Kidney (tissue), 13 donors: ENCODE measurements at regions not wholly inside any gene's neighbourhood (a gene's known extent, or its start where the extent isn't known, plus 50 kb on each side); places are given as distances from the start of the nearest gene placed in this dataset.

Experiments
- DNase-seq, 5 donors: peaks; one replicate each; pipeline ENCODE4 v3.0.0-alpha.2; 2013 to 2020
- FAIRE-seq: peaks from 2 replicates; lab custom pipeline; 2012; peaks lifted over from hg19 to GRCh38; lab: Jason Lieb, UNC
- H3K27ac ChIP-seq, 2 donors: one replicate each; pipeline ENCODE4 v1.7.0; 2013; ENCODE audit warnings: low read depth in 2 of 2, low read length in 2 of 2, inconsistent platforms in 1 of 2
- H3K27me3 ChIP-seq: one replicate; pipeline ENCODE4 v1.7.1; 2013; ENCODE audit warnings: low read length, inconsistent platforms; ENCODE audit not compliant: control insufficient read depth, insufficient read depth
- H3K36me3 ChIP-seq, 3 donors: one replicate each; pipeline versions ENCODE4 v1.7.0 to v1.7.1; 2013; ENCODE audit warnings: low read length in 3 of 3, control low read depth in 1 of 3, inconsistent platforms in 1 of 3; ENCODE audit not compliant: insufficient read depth in 3 of 3, control insufficient read depth in 2 of 3
- H3K4me1 ChIP-seq, 3 donors: one replicate each; pipeline versions ENCODE4 v1.7.0 to v1.7.1; 2013; ENCODE audit warnings: low read length in 3 of 3, inconsistent platforms in 1 of 3, low read depth in 1 of 3; ENCODE audit not compliant: control insufficient read depth in 2 of 3, insufficient read depth in 2 of 3
- H3K4me3 ChIP-seq, 3 donors: one replicate each; pipeline versions ENCODE4 v1.7.0 to v1.8.1; 2013; ENCODE audit warnings: low read length in 3 of 3, control low read depth in 1 of 3, inconsistent platforms in 1 of 3
- H3K9ac ChIP-seq, 3 donors: one replicate each; pipeline versions ENCODE4 v1.7.0 to v1.7.1; 2013; ENCODE audit warnings: low read length in 3 of 3, control low read depth in 1 of 3, inconsistent platforms in 1 of 3
- H3K9me3 ChIP-seq, 3 donors: one replicate each; pipeline versions ENCODE4 v1.7.0 to v1.7.1; 2013; ENCODE audit warnings: low read length in 3 of 3, control low read depth in 1 of 3, inconsistent platforms in 1 of 3; ENCODE audit not compliant: control insufficient read depth in 2 of 3, insufficient read depth in 1 of 3
- intact Hi-C: fragments of 100-400 bp; cut with DNase I; formaldehyde crosslinking; loops from one replicate; pipeline ENCODE4 v1.11.1; 2022
- TF ChIP-seq, protein P1 (sequence below): IDR thresholded peaks from 3 replicates; pipeline ENCODE4 v1.5.1; 2012; ENCODE audit warnings: mild to moderate bottlenecking, moderate library complexity, borderline replicate concordance; ENCODE audit not compliant: insufficient read depth; ENCODE audit errors: extremely low read depth
- donor health status: control.
- donor health status: control.
- donor health status: control.
- donor health status: control.
- donor health status: control.
- donor health status: DM: yes; HTN: yes; CAD: no.
- donor health status: Normal renal cell carcinoma (clear cell type).

DNA sequence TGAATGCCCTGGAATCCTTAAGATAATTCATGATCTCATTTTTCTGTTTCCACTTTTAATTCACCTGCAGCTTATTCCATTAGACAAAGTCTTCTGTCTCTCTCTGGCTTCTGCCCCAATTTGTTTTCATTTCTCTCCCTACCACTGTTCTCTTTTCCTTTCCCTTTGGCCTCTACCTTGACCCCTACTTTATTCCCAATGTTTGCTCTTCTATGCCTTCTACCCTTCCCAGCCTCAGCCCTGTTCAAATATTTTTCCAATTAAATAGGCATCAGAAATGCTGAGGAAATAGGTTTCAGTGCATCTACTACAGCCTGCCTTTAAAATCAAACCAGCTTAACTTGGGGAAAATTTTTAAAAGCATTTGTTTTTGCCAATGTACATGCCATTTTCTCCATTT, 443.7 kb upstream of the CWC22 start:
- intact Hi-C loops, result no loop called here
- H3K4me1 ChIP-seq, result no peaks in the 10 kb centered on the region
- H3K36me3 ChIP-seq, result no peaks in the 10 kb centered on the region
- no peak overlapping the region for H3K9ac ChIP-seq
- H3K4me3 ChIP-seq, result no peak overlapping the region
- no peak for DNase-seq
- no peak for FAIRE-seq
- H3K27ac ChIP-seq, result no peak overlapping the region
- TF ChIP-seq, protein P1, sequence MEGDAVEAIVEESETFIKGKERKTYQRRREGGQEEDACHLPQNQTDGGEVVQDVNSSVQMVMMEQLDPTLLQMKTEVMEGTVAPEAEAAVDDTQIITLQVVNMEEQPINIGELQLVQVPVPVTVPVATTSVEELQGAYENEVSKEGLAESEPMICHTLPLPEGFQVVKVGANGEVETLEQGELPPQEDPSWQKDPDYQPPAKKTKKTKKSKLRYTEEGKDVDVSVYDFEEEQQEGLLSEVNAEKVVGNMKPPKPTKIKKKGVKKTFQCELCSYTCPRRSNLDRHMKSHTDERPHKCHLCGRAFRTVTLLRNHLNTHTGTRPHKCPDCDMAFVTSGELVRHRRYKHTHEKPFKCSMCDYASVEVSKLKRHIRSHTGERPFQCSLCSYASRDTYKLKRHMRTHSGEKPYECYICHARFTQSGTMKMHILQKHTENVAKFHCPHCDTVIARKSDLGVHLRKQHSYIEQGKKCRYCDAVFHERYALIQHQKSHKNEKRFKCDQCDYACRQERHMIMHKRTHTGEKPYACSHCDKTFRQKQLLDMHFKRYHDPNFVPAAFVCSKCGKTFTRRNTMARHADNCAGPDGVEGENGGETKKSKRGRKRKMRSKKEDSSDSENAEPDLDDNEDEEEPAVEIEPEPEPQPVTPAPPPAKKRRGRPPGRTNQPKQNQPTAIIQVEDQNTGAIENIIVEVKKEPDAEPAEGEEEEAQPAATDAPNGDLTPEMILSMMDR, result no peak
- H3K9me3 ChIP-seq, result no peaks in the 10 kb centered on the region
- no peaks in the 10 kb centered on the region for H3K27me3 ChIP-seq

DNA sequence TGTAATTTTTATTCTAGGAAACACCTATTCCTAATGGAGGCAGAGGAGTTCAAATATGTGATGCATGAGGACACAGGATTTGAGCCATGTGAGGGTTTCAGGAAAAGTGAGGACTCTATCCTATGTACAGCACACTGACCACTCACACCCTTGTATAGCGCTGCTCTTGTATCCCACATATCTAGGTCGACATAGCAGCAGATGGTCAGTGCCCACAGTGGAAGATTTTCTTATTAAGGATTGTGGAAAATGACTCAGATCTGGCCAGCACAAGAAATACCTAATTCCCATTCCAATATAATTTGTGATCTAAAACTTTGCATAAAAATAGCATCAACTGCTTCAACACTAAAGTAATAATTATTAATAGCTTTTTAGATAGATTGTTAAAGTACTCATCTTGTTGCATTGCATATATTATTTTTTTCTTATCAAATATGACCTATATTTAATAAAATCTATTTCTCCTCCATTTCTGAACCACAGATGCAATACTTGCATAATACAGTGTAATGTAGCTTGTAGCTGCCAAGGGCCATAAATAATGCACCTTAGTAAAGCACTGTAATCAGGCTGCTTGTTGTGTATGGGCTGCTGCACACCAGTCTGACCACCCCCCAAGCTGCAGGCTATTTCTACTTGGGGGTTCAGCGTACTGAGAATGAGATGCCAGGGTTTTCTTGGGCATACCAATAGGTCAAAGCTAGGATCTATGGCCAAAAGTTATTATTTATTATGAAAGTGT, 442.2 kb upstream of the CWC22 start:
- TF ChIP-seq, protein P1, result no peak
- Histone ChIP-seq H3K9ac (no peak overlapping the region), H3K36me3 (no peaks in the 10 kb centered on the region), H3K9me3 (no peaks in the 10 kb centered on the region), H3K4me3 (no peak overlapping the region), H3K27me3 (no peaks in the 10 kb centered on the region), H3K4me1 (no peaks in the 10 kb centered on the region), H3K27ac (no peak overlapping the region)
- FAIRE-seq (no peak), DNase-seq (peak in 1 of 5 donors; percentile 2)
- intact Hi-C loops, result no loop called here

DNA sequence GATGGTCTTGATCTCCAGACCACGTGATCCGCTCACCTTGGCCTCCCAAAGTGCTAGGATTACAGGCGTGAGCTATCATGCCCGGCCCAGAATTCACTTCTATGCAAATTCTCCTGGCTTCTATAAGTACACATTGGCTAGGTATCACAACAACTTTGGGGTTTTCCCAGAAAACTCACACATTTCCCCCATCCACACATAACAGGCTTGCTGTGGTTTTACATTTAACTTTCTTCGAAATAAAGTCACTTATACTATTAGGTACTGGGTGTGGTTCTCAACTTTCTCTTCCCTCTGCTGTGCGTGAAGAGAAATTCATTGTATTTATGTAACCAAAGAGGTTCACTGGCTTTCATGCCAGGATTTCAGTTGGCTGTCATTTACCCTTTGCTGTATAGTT, 439.4 kb upstream of the CWC22 start:
- no peak overlapping the region for H3K9ac ChIP-seq
- no peak overlapping the region for H3K27ac ChIP-seq
- no peak overlapping the region for H3K4me3 ChIP-seq
- no peaks in the 10 kb centered on the region for H3K36me3 ChIP-seq
- TF ChIP-seq, protein P1, result no peak
- no peaks in the 10 kb centered on the region for H3K9me3 ChIP-seq
- intact Hi-C loops, result no loop called here
- no peak for FAIRE-seq
- no peaks in the 10 kb centered on the region for H3K4me1 ChIP-seq
- no peaks in the 10 kb centered on the region for H3K27me3 ChIP-seq
- DNase-seq, result no peak
